ENCODE measurements at regions not wholly inside any gene's neighbourhood (a gene's known extent, or its start where the extent isn't known, plus 50 kb on each side); places are given as distances from the start of the nearest gene placed in this dataset.

DNA sequence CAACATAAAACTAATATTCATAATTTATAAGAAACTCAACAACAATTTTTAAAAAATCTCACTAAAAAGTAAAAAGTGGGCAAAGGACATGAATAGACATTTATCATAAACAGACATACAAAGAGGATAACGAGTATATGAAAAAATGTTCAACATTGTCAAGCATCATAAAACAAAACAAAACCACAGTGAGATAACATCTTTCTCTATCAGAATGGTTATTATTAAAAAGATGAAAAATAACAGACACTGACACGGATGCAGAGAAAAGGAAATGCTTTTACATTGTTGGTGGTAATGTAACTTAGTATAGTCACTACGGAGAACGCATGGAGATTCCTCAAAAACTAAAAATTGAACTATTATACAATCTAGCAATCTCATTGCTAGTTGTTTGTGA lies 813.0 kb downstream of the LUZP2 start:
- TF ChIP-seq, protein P1, sequence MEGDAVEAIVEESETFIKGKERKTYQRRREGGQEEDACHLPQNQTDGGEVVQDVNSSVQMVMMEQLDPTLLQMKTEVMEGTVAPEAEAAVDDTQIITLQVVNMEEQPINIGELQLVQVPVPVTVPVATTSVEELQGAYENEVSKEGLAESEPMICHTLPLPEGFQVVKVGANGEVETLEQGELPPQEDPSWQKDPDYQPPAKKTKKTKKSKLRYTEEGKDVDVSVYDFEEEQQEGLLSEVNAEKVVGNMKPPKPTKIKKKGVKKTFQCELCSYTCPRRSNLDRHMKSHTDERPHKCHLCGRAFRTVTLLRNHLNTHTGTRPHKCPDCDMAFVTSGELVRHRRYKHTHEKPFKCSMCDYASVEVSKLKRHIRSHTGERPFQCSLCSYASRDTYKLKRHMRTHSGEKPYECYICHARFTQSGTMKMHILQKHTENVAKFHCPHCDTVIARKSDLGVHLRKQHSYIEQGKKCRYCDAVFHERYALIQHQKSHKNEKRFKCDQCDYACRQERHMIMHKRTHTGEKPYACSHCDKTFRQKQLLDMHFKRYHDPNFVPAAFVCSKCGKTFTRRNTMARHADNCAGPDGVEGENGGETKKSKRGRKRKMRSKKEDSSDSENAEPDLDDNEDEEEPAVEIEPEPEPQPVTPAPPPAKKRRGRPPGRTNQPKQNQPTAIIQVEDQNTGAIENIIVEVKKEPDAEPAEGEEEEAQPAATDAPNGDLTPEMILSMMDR (IDR thresholded peaks at IDR 0.05), result no peak
- TF ChIP-seq POLR2A (IDR thresholded peaks at IDR 0.05), result no peak
